ENCODE measurements at regions not wholly inside any gene's neighbourhood (a gene's known extent, or its start where the extent isn't known, plus 50 kb on each side); places are given as distances from the start of the nearest gene placed in this dataset.

DNA sequence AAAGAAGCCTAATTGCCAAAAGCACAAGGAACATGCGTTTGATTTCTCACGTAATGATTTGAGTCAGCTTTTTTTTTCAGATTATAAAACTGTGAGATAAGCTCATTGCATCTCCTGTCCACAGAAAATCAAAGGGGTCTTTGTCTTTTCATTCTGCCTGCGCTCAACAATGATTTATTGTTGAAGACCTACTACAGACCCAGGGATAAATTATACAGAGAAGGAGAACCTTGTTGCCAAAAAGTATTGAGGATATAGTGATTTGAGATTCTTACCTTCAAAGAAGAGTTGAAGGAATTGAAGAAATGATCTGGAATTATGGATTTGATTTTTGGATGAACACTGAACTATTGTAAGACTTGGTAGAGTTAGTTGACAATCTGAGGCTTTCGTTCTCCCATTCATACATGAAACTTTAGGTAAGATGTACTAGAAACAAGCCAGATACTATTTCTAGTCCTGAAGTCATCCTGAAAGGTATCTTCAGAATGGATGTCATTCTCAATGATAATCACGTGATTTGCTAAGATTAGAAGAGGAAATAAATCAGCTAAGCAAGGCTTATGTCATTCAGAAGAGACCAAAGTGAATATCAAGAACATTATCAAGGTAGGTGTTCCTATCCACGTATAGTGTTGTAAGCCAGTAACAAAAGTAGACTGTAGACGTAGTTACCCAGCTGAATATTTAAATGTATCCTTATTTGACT, 71.1 kb upstream of the SCOC start:
- TF ChIP-seq, protein P1, sequence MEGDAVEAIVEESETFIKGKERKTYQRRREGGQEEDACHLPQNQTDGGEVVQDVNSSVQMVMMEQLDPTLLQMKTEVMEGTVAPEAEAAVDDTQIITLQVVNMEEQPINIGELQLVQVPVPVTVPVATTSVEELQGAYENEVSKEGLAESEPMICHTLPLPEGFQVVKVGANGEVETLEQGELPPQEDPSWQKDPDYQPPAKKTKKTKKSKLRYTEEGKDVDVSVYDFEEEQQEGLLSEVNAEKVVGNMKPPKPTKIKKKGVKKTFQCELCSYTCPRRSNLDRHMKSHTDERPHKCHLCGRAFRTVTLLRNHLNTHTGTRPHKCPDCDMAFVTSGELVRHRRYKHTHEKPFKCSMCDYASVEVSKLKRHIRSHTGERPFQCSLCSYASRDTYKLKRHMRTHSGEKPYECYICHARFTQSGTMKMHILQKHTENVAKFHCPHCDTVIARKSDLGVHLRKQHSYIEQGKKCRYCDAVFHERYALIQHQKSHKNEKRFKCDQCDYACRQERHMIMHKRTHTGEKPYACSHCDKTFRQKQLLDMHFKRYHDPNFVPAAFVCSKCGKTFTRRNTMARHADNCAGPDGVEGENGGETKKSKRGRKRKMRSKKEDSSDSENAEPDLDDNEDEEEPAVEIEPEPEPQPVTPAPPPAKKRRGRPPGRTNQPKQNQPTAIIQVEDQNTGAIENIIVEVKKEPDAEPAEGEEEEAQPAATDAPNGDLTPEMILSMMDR (IDR thresholded peaks at IDR 0.05), result no peak
- no peak for TF ChIP-seq POLR2A (IDR thresholded peaks at IDR 0.05)

Measured in right lobe of liver (tissue), 4 donors.